8988T (cell line): ENCODE measurements at regions not wholly inside any gene's neighbourhood (a gene's known extent, or its start where the extent isn't known, plus 50 kb on each side); places are given as distances from the start of the nearest gene placed in this dataset.

ENCODE experiments used
- DNase-seq: peaks from one replicate; pipeline ENCODE4 v3.0.0; 2011

DNA sequence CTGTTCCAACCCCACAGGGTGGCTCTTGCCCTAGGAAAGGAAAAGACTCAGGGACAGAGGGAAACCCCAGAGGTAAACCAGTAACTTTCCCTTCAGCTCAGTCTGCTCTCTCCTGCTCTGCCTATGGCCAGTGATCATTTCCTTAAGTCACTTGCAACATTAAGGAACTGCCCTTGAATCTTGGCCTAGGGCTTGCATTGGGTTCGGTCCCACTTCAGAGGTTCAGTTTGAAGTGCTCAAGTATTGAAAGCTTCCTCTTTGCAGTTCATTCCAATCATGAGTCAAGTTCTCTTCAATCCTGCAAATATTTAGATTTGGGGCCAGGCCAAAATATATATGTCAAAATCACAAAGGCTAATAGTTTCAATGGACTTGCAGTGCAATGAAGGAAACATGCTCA, 97.7 kb upstream of the IRF2BP2 start:
- DNase-seq, result no peak

GRCh38 chr1:234706931-234707330, 97.0 kb upstream of the IRF2BP2 start:
- DNase-seq, result no peak

DNA sequence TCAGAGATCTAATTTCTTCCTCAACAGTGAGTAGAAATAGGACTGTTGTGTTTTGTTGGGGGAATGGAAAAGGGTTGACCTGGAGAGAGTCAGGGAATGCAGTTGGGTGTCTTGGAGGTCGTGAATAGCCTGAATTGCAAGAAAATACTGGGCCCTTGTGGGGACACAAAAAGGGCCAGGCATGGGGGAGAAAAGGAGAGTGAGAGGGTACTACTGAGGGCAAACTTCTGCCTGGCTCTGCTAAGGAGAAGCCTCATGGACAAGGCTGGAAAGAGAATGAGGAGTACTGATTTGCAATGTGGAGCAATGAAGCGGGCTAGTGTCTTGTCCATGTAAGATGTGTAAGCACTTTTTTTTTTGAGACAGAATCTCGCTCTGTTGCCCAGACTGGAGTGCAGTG, 96.2 kb upstream of the IRF2BP2 start:
- DNase-seq, result no peak

- no peak for DNase-seq
Measured at GRCh38 chr1:234705615-234706014, 95.6 kb upstream of the IRF2BP2 start.

DNA sequence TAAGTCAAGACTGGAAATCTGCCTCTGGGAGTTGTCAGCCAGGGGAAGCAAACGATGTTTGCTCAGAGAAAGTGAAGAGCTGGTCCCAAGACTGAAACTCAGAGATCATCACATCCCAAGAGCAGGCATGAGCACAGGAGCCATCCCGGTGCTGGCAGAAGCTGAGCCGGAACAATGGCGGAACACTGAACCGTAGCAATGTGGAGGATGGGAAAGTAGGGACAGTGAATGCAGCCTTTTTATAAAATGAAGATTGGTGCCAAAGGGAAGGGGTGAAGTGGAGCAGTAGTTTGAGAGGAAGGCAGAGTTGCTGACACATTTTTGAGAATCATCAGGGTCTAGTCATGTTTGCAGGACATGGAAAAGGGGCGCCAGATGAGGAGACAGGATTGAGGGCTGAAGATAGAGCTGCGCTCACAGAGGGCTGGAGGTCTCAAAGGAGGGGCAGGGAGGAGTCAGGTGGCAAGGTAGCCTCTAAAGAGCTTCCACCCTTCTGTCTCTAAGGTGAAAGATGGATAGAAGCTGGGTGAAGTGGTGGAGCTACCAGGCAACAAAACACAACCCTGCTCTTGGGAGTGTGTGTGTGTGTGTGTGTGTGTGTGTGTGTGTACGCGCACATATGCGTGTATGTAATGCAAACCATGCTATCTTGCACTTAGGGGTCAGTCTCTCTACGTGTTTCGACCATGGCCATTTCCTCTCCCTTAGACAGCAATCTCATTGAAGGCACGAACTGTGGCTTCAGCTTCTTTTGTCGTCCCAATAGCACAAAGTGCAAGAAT, 94.3 kb upstream of the IRF2BP2 start:
- no peak for DNase-seq

DNA sequence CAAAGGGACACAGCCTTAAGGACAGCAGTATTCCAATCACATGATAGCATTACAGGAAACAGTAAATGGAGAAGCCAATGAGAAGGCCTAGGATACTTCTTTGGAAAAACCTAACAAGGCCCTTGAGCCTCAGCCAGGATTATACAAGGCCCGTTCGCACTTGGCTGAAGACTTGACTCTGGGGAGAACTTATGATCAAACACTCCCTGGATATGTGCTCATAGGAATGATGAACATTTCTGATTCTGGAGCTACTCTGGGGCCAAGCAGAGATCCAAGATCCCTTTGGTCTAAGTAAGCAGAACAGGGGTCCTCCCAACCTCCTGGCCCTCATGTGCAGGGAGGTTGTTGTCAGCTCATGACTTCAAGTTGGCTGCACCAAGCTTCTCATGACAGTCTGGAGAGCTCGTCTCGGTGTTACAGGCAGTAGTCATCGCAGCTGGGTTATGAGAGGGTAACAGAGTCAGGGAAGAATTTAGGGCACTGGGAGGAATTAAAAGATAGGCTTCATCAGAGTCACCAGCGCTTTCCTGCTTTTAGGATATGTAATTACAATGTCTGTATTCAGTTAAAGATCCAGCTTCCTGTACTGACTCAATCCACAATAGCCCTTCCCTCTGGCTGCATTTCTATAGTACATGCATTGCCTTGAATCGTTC, 92.5 kb upstream of the IRF2BP2 start:
- no peak for DNase-seq

DNA sequence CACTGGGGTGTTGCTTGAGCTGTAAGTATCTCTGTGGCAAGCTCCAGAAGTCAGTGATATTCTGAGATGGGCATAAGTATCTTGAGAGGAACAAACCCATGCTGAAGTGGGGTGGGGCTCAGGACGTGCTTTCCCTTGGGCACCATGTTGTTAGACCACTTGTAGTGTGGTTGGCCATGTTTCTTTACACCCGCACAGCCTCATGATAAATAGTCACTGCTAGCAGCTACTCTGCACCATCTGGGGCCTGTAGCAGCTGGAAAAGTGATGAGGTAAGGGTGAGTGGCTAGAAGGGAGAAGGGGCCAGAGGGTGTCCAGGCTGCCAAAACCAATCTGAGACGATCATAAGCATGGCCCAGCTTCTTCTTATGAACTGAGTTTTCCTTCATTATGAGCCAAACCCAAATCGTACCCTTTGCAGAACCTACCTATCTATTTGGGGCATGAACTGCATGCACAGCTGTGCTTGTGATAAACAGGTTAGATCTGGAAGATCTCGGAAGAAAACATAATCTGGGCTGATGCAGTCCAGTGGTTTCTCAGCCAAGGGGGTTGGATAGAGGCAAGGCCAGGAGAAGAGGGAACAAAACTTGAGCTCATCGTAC, 91.9 kb upstream of the IRF2BP2 start:
- DNase-seq, result no peak

DNA sequence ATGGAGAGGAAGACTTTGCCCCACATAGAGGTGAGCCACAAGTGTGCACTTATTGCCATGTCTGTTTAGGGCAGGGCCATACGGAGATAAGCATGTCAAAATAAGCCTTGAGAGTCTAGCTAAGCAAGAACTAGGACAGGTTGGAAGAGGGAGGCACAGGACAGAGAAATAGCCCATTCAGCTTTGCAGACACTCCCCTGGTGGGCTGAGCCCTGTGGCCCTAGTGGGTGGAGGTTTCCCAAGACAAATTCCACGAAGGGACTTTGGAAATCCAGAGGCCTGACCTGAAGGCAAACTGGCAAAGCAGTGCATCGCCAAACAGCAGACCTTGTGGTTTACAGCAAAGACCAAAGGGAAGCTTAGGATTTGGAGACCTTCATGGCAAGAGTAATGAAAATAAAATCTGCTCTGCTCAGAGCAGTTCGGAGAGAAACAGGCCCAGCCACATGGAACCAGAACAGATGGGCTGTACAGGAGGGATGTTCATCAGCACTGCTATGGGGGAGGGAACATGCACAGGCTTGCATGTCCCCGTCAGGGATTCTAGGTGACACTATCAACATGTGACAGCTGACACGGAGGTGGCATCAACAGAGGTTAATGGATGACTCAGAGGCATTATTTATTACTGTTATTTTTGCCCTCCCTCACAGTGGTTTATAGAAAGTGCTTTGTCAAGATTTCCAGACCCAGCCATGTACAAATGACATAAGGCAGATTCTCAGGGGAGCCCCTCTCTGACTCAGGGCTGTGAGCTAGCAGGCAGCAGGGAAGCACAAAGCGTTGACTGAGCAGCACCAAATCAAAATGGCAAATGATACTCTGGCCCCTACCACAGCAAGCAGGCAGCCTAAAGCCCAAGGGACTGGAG, 90.1 kb upstream of the IRF2BP2 start:
- no peak for DNase-seq

- no peak for DNase-seq
Measured at GRCh38 chr1:234698686-234699085, 88.7 kb upstream of the IRF2BP2 start.

GRCh38 chr1:234697741-234698140, 87.8 kb upstream of the IRF2BP2 start:
- DNase-seq, result no peak

DNA sequence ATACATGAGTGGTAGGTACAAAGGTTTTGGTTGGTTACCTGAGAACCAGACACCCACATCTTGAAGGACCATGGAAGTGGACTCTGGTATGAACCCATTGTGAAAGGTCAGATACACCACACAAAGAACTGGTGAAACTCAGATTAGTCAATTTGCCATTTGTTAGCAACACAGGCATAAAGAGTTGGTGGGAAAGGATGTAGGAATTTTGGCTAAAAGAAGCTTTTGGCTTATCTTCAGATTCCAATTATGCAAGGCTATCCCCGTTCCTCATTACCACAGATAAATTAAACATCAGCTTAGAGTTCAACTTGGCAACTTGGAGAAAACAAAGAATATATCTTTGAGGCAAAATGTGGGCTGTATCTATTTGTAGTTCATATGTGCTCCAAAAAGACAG, 87.0 kb upstream of the IRF2BP2 start:
- DNase-seq, result no peak

DNA sequence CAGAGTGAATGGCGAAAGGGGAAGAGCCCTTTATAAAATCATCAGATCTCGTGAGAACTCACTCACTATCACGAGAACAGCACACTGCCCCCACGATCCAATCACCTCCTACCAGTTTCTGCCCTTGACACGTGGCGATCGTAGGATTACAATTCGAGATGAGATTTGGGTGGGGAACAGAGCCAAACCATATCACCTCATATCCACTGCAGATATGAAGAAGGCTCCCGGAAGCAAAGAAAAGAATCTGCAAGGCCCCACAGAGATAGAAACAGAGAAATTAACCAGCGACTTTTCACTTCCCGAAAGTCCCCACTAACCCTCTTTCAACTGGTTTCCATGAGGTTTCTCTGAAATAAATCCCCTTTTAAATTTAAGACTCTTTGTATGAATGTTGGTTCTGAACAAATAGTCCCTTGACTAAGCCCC, 86.2 kb upstream of the IRF2BP2 start:
- no peak for DNase-seq

DNA sequence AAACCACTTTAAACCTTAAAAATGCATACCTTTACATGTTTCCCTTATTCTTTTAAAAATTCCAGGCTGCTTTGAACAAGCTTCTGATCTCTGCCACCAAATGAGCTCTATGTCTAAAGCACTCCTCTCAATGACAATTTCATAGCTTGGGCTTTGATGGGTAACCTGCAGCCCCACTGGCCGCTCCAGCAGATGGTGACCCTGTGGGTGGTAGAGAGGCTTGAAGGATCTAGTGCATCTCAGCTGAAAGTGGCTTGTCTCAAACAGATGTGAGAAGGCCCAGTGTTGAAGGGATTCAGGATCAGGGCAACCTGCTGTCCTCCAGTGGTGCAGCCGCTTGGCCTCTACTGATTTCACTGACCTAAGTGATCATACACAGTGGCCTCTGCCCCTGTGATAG, 84.7 kb upstream of the IRF2BP2 start:
- no peak for DNase-seq

DNA sequence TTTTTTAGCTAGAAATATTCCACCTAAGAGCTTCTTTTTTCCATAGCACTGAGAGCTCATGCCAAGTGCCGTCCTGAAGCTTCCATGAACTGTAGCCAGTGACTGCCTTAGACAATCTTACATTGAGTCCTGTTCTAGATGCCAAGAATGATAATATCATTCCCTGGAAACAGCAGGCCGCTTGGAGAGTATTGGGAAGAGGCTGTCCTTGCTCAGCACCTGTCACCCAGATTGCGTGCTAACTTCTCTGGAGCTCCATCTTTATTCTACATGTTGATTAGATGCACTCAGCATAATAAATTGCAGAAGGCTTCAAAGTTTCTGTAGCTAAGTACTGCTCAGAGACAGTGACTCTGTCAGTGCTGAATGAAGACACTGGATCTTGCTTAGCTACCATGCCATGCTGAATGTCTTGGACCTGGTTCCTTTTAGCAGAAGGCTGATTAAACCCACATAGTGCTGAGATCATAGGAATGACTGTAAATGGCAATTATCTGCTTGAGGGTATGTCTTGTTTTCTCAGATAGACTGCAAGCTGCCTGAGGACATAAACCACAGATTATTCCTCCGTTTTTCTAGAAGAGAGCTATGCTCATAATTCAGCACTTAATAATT, 83.1 kb upstream of the IRF2BP2 start:
- DNase-seq, result no peak

DNA sequence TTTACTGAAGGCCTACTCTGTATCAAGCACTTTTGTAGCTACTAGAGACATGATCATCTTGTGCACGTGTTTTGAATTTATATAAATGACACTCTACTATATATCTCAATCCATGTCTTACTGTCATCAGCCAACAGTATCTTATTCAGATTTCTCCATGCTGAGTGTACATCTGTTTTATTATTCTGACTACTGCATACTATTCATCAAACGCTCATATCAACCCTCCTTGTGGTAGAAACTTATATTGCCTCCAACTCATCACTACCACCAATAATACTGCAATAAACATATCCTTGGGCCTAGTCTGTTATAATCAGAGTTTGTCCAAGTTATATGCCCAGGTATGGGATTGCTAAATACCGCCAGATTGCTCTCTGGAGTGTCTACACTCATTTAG, 81.6 kb upstream of the IRF2BP2 start:
- peak; percentile 28 for DNase-seq

- DNase-seq, result no peak
Measured at GRCh38 chr1:234690872-234691271, 80.9 kb upstream of the IRF2BP2 start.

DNA sequence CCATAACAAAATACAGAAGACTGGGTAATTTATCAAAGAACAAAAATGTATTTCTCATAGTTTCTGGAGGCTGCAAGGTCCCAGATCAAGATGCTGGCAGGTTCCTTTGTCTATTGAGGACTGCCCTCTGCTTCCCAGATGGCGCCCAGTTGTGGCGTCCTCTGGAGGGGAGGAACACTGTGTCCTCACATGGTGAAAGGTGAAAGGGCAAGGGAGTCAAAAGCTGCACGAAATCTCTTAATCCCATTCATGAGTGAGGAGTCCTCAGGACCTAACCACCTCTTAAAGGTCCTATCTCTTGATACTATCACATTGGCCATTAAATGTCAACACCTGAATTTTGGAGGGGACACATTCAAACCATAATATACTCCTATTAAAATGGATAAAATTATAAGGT, 79.3 kb upstream of the IRF2BP2 start:
- no peak for DNase-seq

DNA sequence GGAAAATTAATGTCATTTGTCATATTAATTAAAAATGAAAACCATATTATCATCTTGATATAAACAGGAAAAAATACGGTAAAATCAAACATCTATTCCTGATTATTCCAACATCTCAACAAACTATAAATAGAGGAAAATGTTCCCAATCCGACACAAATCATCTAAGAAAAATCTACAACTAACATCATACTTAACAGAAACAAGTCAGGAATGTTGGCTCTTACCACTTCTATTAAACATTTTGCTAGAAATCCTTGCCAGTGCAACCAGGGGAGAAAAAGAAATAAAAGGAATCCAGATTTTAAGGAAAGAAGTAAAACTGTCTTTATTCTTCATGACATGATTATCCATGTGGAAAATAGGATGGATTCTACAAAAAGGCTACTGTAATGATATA, 77.0 kb upstream of the IRF2BP2 start:
- DNase-seq, result no peak

- no peak for DNase-seq
Measured at GRCh38 chr1:234686035-234686434, 76.1 kb upstream of the IRF2BP2 start.

- DNase-seq, result no peak
Measured at GRCh38 chr1:234684856-234685255, 74.9 kb upstream of the IRF2BP2 start.

- DNase-seq, result no peak
Measured at GRCh38 chr1:234683861-234684632, 74.1 kb upstream of the IRF2BP2 start.
